Stimulated activated CD8-positive, alpha-beta memory T cell treated with anti-CD3 and anti-CD28 coated beads, Interleukin-12 subunit alpha, Interleukin-12 subunit beta, amount 100 ng/mL, for 1 hour (primary cell): ENCODE measurements at regions not wholly inside any gene's neighbourhood (a gene's known extent, or its start where the extent isn't known, plus 50 kb on each side); places are given as distances from the start of the nearest gene placed in this dataset.

Source experiments
- DNase-seq: peaks from one replicate; pipeline ENCODE4 v3.0.0-alpha.2; 2020; ENCODE audit warnings: low read depth

GRCh38 chr3:106175276-106175675 lies 306.5 kb upstream of the CBLB start:
- no peak for DNase-seq

GRCh38 chr3:106176734-106177133 lies 307.9 kb upstream of the CBLB start:
- peak; percentile 27 for DNase-seq

GRCh38 chr3:106182950-106183511 lies 314.2 kb upstream of the CBLB start:
- no peak for DNase-seq

- no peak for DNase-seq
Observed at GRCh38 chr3:106183762-106184391, 315.1 kb upstream of the CBLB start.

- DNase-seq: no peak
Observed at GRCh38 chr3:106184540-106185457, 316.0 kb upstream of the CBLB start.

GRCh38 chr3:106185949-106186348 lies 317.1 kb upstream of the CBLB start:
- DNase-seq: no peak

GRCh38 chr3:106190296-106190695 lies 321.5 kb upstream of the CBLB start:
- no peak for DNase-seq

- no peak for DNase-seq
Observed at GRCh38 chr3:106191211-106191610, 322.4 kb upstream of the CBLB start.

GRCh38 chr3:106191913-106192312 lies 323.1 kb upstream of the CBLB start:
- DNase-seq: no peak

- DNase-seq: no peak
Observed at GRCh38 chr3:106193876-106194275, 325.1 kb upstream of the CBLB start.

- DNase-seq: no peak
Observed at GRCh38 chr3:106194726-106195125, 325.9 kb upstream of the CBLB start.

GRCh38 chr3:106197532-106198194 lies 328.9 kb upstream of the CBLB start:
- no peak for DNase-seq

- no peak for DNase-seq
Observed at GRCh38 chr3:106204160-106204868, 335.5 kb upstream of the CBLB start.

- no peak for DNase-seq
Observed at GRCh38 chr3:106206146-106206545, 337.3 kb upstream of the CBLB start.

- DNase-seq: no peak
Observed at GRCh38 chr3:106206613-106207012, 337.8 kb upstream of the CBLB start.

- DNase-seq: no peak
Observed at GRCh38 chr3:106208251-106208650, 339.4 kb upstream of the CBLB start.

- DNase-seq: no peak
Observed at GRCh38 chr3:106208967-106209366, 340.2 kb upstream of the CBLB start.

- DNase-seq: no peak
Observed at GRCh38 chr3:106209482-106209881, 340.7 kb upstream of the CBLB start.

- DNase-seq: no peak
Observed at GRCh38 chr3:106210923-106211322, 342.1 kb upstream of the CBLB start.

- no peak for DNase-seq
Observed at GRCh38 chr3:106212665-106213222, 343.9 kb upstream of the CBLB start.

GRCh38 chr3:106213954-106214353 lies 345.1 kb upstream of the CBLB start:
- no peak for DNase-seq

- DNase-seq: no peak
Observed at GRCh38 chr3:106214641-106215040, 345.8 kb upstream of the CBLB start.
